GM19240 (cell line): ENCODE measurements at regions not wholly inside any gene's neighbourhood (a gene's known extent, or its start where the extent isn't known, plus 50 kb on each side); places are given as distances from the start of the nearest gene placed in this dataset.

Source experiments
- DNase-seq: peaks from one replicate; pipeline ENCODE4 v3.0.0; 2011; ENCODE audit warnings: low spot score; ENCODE audit not compliant: insufficient read length

- no peak for DNase-seq
Observed at GRCh38 chr5:74355041-74355824, 285.3 kb downstream of the ENC1 start.

GRCh38 chr5:74352256-74352655, 288.3 kb downstream of the ENC1 start:
- DNase-seq: no peak

- no peak for DNase-seq
Observed at GRCh38 chr5:74342948-74343682, 297.4 kb downstream of the ENC1 start.

GRCh38 chr5:74342182-74342581, 298.3 kb downstream of the ENC1 start:
- no peak for DNase-seq

- DNase-seq: no peak
Observed at GRCh38 chr5:74341221-74341620, 299.3 kb downstream of the ENC1 start.

- no peak for DNase-seq
Observed at GRCh38 chr5:74340476-74340875, 300.1 kb downstream of the ENC1 start.

GRCh38 chr5:74337984-74338310, 302.6 kb downstream of the ENC1 start:
- no peak for DNase-seq

- DNase-seq: no peak
Observed at GRCh38 chr5:74337254-74337983, 303.1 kb downstream of the ENC1 start.

GRCh38 chr5:74336297-74336696, 304.2 kb downstream of the ENC1 start:
- no peak for DNase-seq

- DNase-seq: no peak
Observed at GRCh38 chr5:74334762-74335384, 305.7 kb downstream of the ENC1 start.

- DNase-seq: no peak
Observed at GRCh38 chr5:74334062-74334761, 306.3 kb downstream of the ENC1 start.

GRCh38 chr5:74333430-74333829, 307.1 kb downstream of the ENC1 start:
- DNase-seq: no peak

GRCh38 chr5:74332682-74333081, 307.8 kb downstream of the ENC1 start:
- no peak for DNase-seq

- no peak for DNase-seq
Observed at GRCh38 chr5:74332006-74332405, 308.5 kb downstream of the ENC1 start.

GRCh38 chr5:74328221-74328630, 312.3 kb downstream of the ENC1 start:
- no peak for DNase-seq

- no peak for DNase-seq
Observed at GRCh38 chr5:74327339-74327685, 313.2 kb downstream of the ENC1 start.

- no peak for DNase-seq
Observed at GRCh38 chr5:74326571-74327338, 313.8 kb downstream of the ENC1 start.

GRCh38 chr5:74325866-74326265, 314.7 kb downstream of the ENC1 start:
- DNase-seq: no peak

- DNase-seq: no peak
Observed at GRCh38 chr5:74324556-74324955, 316.0 kb downstream of the ENC1 start.

GRCh38 chr5:74322944-74323343, 317.6 kb downstream of the ENC1 start:
- DNase-seq: no peak

GRCh38 chr5:74322191-74322590, 318.3 kb downstream of the ENC1 start:
- DNase-seq: no peak
